ENCODE measurements at regions not wholly inside any gene's neighbourhood (a gene's known extent, or its start where the extent isn't known, plus 50 kb on each side); places are given as distances from the start of the nearest gene placed in this dataset.

DNA sequence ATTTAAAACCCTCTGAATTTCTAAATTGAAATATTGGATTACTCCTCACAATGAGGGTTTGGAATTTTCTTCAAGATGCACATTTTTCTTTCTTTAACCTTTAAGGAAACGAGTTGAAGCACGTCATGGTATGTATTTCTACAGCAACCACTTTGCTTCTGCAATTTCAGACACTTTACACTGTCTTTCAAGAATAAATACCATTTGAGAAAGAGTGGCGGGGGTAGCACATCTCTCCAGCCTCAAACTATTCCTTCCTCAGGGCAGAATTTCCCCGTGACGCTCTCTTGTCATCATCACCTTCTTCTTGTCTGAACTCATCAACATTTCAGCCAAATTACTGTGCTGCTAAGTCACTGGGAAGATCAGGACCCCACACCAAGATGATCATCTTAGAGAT is 1073.4 kb downstream of the EFNB2 start:
- no peak for DNase-seq (ENCODE audit: low read depth, low spot score)

DNA sequence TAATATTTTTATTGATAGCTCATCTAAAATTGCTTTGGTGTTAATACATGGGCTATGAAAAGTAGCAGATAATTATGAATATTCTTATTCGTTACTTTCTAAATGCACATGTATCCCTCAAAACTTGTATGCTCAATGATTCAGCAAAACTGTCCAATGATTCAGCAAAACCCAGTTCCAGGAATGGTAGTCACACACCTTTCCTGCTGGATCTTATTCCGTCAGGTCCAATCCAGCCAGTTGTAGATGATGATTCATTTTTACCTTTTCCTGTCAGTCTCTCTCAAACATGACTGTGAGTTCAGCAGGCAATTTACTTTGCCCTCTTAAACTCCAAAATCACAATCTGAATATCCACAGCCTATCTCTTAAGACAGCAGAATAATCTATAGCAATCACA is 1082.6 kb downstream of the EFNB2 start:
- DNase-seq (ENCODE audit: low read depth, low spot score) = no peak

DNA sequence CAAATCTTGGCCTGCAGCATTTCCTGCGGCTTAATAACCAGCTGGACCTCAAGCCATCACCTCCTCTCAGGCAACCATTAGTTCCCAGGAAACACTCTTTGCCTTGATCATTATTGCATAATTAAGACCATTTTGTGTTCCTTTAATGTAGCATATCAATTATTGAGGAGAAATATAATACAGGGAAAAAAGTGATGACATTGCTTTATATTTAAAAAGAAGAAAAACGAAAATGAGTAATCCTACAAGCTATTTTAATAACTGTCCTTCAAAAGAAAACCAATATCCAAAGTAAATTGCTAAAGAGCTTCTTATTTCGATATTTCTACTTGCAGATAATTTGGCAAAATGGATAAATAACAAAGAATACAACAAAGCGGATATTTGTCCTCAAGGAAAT is 1084.7 kb downstream of the EFNB2 start:
- DNase-seq (ENCODE audit: low read depth, low spot score) = no peak

- no peak for DNase-seq (ENCODE audit: low read depth, low spot score)
These were observed 1086.7 kb downstream of the EFNB2 start for GRCh38 chr13:105448811-105449210.

GRCh38 chr13:105446197-105446596 is 1089.3 kb downstream of the EFNB2 start:
- DNase-seq (ENCODE audit: low read depth, low spot score) = no peak

GRCh38 chr13:105445796-105446195 is 1089.7 kb downstream of the EFNB2 start:
- no peak for DNase-seq (ENCODE audit: low read depth, low spot score)

DNA sequence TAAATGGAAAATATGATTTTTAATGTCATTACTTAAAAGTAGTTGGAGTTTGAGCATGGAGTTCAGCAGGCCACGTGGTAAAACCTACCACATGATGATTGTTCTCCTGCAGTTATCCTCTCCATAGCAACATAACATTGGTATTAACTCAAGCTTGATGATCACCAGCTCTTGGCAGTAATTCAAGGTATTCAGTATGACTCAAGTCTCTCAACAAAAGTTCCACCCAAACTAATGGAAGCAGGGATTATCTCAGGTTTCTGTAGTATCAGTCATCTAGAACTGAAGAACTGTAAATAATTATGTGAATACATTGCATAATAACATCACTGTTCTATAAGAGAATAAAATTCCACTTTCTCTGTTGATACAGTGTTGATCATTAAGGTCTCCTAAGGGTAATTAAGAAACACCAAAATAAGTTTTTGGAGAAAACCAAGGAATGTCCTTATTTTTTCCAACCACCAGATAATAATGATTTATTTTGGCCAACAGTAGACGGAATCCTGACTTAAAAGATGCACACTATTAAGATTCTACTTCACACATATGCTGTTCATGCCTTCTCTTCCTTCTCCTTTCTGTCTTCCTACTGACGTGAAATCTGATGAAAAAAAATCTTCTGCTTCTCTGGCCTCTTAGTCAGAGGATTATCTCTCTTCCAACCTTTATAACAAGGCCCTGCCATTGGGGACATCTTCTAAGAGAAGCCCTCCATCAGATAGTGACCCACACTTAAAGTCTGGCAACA is 1092.3 kb downstream of the EFNB2 start:
- DNase-seq (ENCODE audit: low read depth, low spot score) = no peak

DNA sequence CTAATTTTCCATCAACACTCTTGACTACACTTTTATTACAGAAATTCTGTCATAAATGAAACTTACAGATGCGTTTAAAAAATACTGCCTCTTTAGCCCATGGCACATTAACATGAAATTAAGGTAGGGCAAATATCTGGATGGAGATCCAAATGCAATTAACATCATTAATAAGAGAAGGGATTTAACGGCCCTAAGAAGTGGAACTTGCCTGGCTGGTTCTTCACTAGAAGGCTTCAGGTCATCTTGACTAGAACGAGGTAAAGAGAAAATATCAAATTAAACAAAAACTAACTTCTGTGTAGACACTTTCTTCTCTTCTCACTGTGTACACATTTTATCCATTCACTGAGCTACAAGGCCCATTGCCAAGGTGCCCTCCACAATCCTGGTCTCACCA is 1093.4 kb downstream of the EFNB2 start:
- no peak for DNase-seq (ENCODE audit: low read depth, low spot score)

DNA sequence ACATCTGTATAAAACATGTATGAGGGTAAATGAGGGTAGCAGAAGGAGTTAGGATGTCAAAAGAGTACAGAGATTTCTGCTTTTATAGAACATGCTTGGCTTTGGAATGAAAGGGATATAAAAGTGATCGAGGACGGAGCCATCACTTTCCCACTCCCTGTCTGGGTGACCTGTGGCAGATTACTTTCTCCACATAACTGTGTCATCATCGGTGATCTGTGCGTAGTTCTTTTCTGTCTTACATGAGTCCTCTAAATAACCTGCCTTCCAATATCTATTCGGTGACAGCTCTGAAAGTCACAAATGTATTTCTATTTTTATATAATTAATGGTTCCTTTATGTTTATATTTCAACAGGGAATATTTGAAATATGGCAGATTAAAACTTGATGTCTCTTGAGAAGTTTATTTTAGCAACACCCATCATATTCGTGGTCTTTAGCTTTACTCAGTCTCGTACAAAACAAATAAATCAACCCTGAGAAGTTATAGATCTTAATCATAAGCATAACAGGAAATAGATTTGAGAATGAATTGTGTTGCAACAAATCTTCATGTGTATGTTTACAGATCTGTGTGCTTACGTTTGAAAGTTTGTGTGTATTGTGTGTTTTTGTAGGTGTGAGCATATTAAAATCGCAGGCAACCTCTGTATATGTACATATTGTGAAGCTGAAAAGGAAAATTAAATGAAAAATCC is 1094.3 kb downstream of the EFNB2 start:
- no peak for DNase-seq (ENCODE audit: low read depth, low spot score)

DNA sequence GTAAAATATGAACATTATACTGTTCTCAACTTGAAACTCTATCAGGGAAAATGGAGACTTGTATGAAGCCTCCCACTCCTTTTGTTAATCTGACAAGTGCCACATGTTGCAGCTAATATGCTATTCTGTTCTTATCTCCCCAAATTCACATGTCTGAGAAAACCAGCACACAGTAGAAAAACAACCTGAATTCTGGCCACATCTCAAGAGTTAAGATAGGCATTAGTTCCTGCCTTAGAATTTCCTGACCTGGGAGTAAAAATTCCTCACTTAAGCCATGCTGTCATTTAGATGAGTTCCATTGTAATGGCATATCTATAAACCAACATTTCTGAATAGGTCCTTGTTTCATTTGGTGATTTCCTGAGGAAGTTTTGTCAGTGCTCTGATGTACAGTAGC is 1098.5 kb downstream of the EFNB2 start:
- no peak for DNase-seq (ENCODE audit: low read depth, low spot score)

GRCh38 chr13:105432438-105432837 is 1103.0 kb downstream of the EFNB2 start:
- no peak for DNase-seq (ENCODE audit: low read depth, low spot score)

DNA sequence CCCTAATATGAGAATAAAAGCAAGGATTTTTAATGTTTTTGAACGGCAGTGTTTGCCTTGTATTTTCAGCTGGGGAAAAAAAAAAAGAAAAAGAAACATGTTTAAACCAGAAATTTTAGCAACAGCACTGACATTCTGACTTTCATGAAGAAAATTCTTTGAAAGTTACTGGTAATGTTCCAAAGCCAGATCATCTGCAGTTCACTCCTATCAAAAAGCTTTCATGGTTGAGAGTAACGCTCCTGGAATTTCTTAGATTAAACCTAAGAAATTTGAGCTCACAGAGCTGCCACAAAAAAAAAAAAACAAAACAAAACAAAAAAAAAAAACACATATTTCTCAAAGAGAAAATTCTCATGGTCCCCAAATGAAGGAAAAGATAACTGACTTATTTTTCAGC is 1106.7 kb downstream of the EFNB2 start:
- DNase-seq (ENCODE audit: low read depth, low spot score) = no peak

DNA sequence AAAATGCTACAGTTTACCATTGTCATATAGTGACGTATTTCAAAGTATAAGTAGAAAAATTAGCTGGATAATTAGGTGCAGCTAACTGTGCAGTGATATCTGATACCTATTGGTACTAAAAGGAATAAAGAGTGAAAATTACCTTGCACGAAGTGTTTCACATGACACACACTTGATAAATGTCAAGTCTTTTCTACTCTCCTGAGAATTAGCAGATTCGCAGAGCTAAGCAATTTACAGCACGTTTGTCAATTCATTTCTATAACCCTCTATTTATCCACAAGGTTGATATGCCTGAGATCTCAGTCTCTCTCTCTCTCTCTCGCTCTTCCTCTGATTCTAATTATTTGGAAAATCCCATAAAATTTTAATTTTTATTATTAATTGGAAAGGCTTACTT is 1109.0 kb downstream of the EFNB2 start:
- DNase-seq (ENCODE audit: low read depth, low spot score) = no peak

DNA sequence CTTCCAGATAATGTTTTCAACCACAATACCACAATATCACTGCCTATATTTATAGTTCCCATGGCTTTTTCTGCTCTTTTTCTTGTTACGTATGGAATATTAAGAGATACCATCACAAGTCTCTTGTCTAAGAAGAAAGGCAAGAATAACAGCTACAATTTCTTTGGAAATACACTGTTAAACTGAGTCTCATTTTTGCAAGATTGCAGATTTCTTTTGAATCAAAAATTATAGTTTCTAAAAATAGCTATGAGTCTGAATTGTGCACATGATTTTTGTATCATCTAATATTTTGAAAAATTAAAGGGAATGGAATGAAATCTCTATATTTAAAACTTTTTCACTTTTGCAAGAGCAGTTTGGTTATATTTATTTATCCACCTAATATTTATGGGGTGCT is 1120.8 kb downstream of the EFNB2 start:
- DNase-seq (ENCODE audit: low read depth, low spot score) = no peak

- no peak for DNase-seq (ENCODE audit: low read depth, low spot score)
These were observed 1123.3 kb downstream of the EFNB2 start for GRCh38 chr13:105412171-105412570.

GRCh38 chr13:105410602-105411001 is 1124.9 kb downstream of the EFNB2 start:
- peak; percentile 71 for DNase-seq (ENCODE audit: low read depth, low spot score)

- no peak for DNase-seq (ENCODE audit: low read depth, low spot score)
These were observed 1128.9 kb downstream of the EFNB2 start for GRCh38 chr13:105406551-105406950.

GRCh38 chr13:105403086-105403485 is 1132.4 kb downstream of the EFNB2 start:
- no peak for DNase-seq (ENCODE audit: low read depth, low spot score)

DNA sequence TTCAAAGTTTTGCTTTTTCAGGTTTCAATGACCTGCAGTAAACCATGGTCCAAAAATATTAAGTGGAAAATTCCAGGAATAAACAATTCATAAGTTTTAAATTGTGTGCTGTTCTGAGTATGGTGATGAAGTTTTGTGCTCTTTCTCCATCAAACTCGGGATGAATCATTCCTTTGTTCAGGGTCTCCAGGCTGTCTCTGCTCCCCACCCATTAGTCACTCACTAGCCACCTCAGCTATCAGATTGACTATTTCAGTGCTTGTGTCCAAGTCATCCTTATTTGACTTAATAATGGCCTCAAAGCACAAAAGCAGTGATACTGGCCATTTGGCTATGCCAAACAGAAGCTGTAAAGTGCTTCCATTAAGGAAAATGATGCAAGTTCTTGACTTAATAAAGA is 1140.4 kb downstream of the EFNB2 start:
- DNase-seq (ENCODE audit: low read depth, low spot score) = no peak

DNA sequence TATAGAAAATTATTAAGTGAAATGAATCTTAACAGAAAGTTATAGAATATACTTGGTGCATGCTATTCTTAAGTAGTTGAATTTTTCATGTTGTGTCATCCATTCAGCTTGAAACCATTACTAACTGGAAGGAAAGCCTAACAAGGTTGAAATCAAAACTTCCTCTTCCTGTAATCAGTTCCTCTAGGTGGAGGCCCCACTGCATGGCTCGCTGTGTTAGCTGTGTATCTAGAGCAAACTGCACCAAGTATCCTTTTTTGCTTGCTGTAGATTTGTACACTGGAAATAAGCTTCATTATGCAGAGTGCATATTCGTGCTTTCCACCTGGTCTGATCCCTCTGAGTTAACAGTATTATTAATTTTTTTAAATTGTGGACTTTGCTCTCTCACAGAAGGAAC is 1146.1 kb downstream of the EFNB2 start:
- no peak for DNase-seq (ENCODE audit: low read depth, low spot score)

- no peak for DNase-seq (ENCODE audit: low read depth, low spot score)
These were observed 1158.0 kb downstream of the EFNB2 start for GRCh38 chr13:105377452-105377851.

DNA sequence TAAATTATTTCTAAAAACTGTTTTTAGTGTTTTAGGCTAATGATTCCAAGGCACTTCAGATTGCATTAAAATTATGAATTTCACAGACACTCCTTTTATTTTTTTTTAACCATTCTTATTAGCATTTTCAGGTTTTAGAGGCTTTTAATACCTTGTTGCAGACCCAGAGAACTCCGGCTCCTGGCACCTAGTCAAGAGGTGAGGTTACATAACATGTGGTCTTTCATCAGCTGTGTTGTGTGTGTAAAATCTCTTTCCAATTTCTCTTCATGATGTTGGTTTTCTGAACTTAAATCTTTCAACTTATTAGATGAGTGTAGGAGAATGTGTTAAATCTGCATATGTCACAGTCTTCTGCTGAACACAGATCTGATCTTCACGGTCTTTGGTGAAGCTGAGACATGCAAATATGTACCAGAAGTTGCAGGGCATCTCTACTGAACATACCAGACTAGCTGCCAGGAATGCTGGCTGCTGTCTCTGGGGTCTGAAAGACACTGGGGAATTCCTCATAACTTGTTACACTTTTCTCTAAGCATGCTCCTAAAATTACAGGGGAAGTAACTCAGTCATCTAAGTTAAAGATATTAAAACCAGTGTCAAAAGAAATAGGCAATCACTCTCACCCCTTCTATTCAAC is 1165.3 kb downstream of the EFNB2 start:
- no peak for DNase-seq (ENCODE audit: low read depth, low spot score)

DNA sequence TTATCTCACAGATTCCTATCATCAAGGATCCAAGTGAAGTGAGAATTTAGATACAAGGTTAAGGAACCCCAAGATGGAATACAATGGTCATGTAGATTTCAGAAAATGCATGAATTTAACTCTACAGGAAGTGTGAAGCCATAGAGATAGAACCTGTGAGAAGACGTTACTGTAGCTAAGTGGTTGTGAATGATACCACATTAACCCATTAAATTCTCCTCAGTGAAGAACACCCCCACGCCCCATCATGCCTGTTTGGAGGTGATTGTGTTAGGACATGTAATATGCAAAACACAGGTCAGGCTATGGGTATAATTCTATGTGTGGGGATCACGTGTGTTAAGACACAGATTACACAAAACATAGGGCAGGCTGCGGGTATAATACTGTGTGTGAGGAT is 1166.7 kb downstream of the EFNB2 start:
- DNase-seq (ENCODE audit: low read depth, low spot score) = no peak

All from ELF-1 (cell line).